SU-DHL-6 (cell line): ENCODE measurements at regions not wholly inside any gene's neighbourhood (a gene's known extent, or its start where the extent isn't known, plus 50 kb on each side); places are given as distances from the start of the nearest gene placed in this dataset.

Experiments
- CTCF ChIP-seq: fragments of 200-600 bp; sonication (generic); IDR thresholded peaks from one replicate; pipeline ENCODE4 v1.5.1; 2017; ENCODE audit warnings: antibody characterized with exemption, mild to moderate bottlenecking, low read length, moderate library complexity; ENCODE audit not compliant: insufficient read depth, poor library complexity, severe bottlenecking
- EZH2phosphoT487 ChIP-seq: fragments of 200-600 bp; sonication (generic), shearing (Covaris generic); conservative IDR thresholded peaks from 2 replicates; pipeline ENCODE4 v1.6.1; 2018; ENCODE audit warnings: mild to moderate bottlenecking, antibody characterized with exemption, low read length, moderate library complexity, mixed read lengths

- TF ChIP-seq CTCF (no peak), EZH2phosphoT487 (no peak)
Observed at GRCh38 chr1:5349526-5349925, 642.7 kb downstream of the NPHP4 start.
